ENCODE measurements at regions not wholly inside any gene's neighbourhood (a gene's known extent, or its start where the extent isn't known, plus 50 kb on each side); places are given as distances from the start of the nearest gene placed in this dataset.
A peak's percentile ranks its signal among the peaks of the same experiment; 100 is the strongest.

DNA sequence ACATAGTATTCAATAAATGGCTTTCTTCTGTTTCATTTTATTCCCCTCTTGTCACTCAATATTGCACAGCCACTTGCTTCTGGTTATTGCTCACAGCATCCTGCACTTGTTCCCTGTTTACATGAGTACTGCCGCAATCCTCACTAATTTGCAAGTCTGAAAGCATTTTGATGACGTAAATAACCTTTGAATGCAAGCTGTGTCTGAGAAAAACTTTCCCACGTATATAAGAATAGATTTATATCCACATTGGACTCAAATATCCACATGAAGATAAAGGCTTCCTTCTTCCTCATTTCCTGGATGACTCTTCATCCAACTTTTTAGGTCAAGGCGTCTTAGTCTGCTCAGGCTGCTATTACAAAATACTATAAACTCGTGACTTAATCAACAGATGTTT is 88.2 kb upstream of the DAP start:
- DNase-seq (ENCODE audit: low spot score), result no peak

DNA sequence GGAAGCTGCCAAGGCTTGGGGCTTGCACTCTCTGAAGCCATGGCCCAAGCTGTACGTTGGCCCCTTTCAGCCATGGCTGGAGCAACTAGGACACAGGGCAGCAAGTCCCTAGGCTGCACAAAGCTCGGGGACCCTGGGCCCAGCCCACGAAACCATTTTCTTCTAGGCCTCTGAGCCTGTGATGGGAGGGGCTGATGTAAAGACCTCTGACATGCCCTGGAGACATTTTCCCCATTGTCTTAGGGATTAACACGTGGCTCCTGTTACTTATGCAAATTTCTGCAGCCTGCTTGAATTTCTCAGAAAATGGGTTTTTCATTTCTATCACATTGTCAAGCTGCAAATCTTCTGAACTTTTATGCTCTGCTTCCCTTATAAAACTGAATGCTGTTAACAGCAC is 83.0 kb upstream of the DAP start:
- no peak for DNase-seq (ENCODE audit: low spot score)

DNA sequence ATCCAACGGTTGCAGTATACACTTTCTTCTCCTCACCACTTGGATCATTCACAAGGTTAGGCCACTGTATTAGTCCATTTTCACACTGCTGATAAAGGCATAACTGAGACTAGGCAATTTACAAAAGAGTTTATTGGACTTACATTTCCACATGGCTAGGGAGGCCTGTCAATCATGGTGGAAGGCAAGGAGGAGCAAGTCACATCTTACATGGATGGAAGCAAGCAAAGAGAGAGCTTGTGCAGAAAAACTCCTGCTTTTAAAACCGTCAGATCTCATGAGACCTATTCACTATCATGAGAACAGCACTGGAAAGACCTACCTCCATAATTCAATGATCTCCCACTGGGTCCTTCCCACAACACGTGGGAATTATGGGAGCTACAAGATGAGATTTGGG is 81.8 kb upstream of the DAP start:
- no peak for DNase-seq (ENCODE audit: low spot score)

DNA sequence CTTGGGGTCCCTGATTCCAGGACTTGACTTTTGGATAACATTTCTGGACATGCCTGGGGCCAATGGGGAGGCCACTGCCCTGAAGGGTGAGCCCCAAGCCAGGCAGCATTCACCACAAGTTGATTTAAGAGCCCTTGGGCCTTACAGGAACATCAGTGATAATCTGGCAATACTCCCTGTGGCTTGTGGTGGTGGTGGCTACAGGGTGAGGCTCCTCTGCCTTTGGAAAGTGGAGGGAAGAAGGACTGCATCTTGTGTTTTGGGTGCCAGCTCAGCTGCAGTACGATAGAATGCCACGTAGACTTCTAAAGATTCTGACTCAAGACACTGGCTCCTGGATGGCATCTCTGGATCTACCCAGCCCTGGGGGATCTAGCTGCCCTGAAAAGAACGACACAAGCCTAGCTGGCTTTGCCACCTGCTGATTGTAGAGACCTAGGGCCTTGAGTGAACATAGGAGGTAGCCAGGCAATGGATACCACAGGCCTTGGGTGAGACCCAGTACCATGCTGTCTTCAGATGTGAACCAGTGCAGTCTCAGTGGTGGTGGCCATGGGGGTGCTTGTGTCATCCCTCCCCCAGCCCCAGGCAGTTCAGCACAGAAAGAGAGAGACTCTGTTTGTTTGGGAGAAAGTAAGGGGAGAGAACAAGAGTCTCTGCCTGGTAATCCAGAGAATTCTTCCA is 79.0 kb upstream of the DAP start:
- no peak for DNase-seq (ENCODE audit: low spot score)

DNA sequence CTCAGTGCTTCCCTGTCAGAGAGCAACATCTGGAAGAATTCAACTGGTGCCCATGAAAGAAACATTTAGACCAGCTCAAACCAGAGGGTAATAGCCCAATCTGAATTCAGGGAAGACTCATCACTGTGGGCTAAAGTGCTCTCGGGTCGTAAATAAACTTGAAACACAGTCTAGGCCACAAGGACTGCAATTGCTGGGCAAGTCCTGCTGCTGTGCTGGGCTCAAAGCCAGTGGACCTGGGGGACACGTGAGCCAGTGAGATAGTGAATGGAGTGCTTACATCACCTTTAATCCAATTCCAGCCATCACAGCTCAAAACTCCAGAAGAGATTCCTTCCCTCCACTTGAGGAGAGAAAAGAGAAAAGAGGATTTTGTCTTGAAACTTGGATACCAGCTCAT is 78.1 kb upstream of the DAP start:
- DNase-seq (ENCODE audit: low spot score), result no peak

DNA sequence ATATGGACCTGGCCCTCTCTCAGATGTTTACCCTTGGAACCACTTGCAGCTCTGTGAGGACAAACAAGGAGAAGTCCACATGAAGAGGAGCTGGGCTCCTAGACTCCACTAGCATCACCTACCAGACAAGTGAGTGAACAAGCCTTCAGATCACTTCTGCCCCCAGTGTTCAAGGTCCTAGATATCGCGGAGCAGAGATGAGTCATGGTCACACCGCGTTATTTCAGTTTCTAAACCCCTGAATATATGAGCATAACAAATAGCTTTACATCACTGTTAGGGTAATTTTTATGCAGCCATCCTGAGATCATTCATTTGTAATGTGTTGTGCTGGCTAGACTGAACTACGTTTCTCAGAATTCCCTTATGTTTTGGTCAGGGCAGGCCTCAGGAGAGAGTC is 77.0 kb upstream of the DAP start:
- DNase-seq (ENCODE audit: low spot score), result no peak

DNA sequence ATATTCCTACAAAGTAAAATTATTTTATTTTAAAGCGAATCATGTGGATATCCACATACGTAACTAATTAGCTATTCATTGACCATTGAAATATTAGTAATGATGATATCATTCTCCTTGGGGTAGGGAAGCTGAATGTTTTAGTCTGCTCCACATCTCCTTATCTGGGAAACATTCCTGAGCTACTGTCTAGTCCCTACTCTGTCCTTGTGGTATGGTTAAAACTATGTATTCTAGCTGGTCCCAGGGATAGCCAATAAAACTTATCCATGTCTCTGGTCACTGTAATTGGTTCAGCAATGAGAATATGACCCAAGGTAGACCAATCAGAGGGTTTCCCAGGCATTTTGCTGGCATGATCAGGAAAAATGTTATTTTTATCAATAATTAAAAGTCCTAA is 76.0 kb upstream of the DAP start:
- DNase-seq (ENCODE audit: low spot score), result no peak

DNA sequence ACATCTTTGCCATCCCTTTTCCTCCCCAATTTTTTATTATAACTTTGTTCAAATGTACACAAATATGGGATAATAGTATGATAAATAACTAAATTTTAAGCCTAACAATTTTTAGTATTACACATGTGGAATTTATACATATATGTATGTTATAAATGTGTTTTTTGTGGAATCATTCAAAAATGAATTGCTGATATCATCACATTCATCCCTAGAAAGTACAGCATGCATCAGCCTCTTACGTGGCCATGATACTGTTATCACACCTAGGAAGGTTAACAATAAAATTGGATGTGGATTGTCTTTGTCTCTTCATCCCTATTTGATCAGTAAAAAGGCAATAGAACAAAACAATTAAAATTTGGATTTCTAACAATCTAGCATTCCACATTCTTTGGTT is 73.7 kb upstream of the DAP start:
- no peak for DNase-seq (ENCODE audit: low spot score)

DNA sequence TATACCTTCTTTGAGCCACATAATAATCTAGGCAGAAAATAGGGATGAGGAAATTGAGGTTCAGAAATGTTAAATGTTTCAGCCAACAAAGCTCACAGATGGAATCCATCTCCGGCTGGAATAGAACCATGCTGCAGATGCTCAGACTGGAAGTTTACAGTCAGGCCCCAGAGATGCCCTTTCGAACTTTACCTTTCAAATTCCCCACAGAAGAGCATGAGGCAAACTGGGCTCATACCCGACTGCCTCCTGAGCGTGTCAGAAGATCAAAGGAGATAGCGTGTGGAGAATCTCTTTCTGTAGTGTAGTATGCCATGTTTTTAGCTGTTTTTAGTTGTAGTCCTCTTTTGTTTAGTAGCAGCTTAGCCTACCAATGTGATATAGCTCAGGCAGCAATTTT is 72.0 kb upstream of the DAP start:
- DNase-seq (ENCODE audit: low spot score), result no peak

DNA sequence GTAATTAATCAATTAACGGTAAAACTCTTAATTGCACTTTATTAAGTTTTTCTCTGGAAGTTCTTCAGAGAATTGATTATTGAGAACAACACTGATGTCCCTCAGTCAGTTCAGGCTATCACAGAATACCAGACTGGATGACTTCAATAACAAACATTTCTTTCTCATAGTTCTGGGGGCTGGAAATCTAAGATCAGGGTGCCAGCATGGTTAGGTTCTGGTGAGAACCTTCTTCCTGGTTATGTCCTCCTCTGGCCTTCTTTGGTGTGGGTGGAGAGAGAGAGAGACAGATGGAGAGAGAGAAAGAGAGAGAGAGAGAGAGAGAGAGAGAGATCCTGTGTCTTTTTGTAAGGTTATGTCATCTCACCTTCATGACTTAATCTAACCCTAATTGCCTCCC is 71.4 kb upstream of the DAP start:
- DNase-seq (ENCODE audit: low spot score), result no peak

DNA sequence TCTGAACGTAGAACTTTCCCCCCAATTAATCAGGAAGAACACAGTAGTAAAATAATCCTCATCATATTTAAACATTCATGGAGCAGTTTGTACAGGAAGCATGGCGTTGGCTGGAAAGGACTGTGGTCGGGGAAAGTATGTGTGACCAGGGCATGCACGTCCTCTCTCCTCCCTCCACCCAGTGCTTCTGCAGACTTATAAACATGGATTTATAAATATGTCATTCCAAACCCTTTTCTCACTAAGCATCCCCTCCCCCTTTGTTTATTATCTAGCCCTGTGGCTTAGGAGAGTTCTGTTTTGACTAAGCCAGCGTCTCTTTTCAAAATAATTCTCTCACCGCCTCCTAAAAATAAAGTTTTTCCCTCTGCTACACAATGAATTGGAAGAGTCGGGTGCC is 70.4 kb upstream of the DAP start:
- no peak for DNase-seq (ENCODE audit: low spot score)

DNA sequence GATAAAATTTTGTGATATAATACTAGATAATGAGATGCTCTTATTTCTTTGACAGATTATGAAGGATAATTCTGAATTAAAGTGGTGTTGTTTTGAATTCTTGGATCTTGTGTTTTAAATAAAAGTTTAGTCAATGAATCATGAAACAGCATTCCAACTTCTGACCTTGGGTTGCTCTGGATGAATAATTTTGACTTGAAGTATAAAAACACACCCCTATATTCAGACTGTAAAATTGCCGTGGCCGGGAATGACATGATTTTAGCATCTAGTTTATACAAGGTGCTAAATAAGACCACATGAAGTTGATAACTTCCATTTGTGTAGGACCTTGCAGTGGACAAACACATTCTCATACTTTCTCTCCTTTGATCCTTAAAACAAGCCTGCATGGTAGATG is 67.2 kb upstream of the DAP start:
- DNase-seq (ENCODE audit: low spot score), result no peak

DNA sequence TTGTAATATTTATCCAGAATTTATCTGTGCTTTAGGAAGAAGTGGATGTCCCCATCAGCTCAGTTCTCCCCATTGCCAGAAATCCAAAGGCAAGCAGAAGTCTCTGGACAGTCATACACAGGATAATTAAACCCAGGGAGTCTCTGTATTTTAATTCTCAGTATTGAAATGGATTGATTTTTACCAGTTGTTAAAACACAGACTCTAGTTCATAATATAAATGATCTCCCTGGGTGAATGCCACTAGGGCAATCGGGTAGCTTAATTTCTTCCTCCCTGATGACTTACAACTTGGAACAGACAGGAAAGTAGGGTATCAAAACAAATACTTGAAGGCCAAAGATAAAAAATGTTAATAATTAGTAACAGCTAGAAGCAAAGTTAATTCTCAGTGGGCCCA is 66.5 kb upstream of the DAP start:
- DNase-seq (ENCODE audit: low spot score), result no peak

DNA sequence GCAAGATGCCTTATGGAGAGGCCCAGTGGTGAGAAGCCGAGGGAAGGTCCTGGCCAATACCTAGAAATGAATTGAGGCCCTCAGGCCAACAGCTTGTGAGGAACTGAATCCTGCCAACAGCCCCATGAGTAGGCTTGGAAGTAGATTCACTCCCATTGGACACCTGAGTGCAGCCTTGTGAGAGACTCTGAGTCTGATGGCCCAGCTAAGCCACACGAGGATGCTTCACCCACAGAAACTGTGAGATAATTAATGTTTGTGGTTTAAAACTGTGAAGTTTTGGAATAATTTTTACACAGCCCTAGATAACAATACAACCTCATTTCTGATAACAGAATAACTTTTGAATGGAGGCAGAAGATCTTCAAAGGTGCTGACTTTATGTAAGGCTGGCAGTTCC is 65.9 kb upstream of the DAP start:
- DNase-seq (ENCODE audit: low spot score), result no peak

DNA sequence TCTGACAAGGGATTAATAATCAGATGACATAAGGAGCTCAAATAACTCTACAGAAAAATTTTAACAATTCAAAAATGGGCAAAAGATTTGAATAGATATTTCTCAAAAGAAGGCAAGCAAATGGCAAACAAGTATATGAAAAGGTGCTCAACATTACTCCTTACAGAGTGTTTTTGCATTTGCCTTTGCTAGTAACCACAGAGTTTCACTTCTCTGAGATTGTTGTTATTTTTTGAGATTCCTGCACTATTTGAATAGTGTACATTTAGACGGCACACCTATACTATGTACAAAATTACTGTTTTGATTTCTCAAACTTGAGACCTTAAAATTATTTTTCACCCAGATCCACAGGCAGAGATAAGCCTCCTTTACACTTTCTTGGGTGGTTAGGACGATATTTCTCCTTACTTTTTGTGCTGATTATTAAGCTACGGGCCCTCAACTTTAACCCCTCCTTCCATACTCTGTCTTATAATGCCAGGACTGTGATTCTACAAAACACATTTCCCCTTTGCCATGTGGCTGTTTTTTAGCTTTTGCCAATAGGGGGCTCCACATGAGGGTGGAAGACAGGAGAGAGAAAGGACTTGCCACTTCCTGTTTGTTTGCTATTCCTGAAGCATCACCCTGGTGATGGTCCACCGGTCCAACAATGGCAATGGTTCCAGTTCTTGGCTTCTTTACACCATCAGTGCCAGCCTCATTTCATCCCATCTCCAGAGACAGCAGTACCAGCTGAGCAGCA is 65.0 kb upstream of the DAP start:
- DNase-seq (ENCODE audit: low spot score), result peak; percentile 4

DNA sequence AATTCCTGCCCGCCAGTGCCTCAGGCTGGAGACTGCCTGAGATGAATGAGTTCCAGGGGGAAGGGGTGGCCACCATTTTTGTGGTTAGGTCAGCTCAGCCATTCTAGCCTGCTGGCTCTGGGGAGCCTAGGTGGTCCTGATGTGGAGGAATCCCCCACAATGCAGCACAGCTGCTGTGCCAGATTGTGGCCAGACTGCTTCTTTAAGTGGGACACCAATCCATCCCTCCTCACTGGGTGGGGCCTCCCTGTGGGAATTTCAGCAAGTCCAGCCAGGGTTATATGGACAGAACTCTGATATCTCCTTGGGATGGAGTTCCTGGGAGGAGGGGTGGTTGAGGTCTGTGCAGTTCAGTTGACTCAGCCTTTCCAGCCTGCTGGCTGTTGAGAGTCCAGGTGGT is 51.2 kb upstream of the DAP start:
- DNase-seq (ENCODE audit: low spot score), result no peak

All from activated CD4-positive, alpha-beta T cell treated with anti-CD3 and anti-CD28 coated beads, Interleukin-2, Interleukin-4, amounts not matched to agents 100 ng/mL and 50 ng/mL, durations not matched to agents 16 hours and 8 hours (primary cell).